ENCODE measurements at regions not wholly inside any gene's neighbourhood (a gene's known extent, or its start where the extent isn't known, plus 50 kb on each side); places are given as distances from the start of the nearest gene placed in this dataset.
"Not testable (repeated sequence)": the region's sequence is repeated elsewhere in the genome, so short reads cannot be mapped to it uniquely, and the experiment has no call there.

GRCh38 chr19:28316464-28316863, 896.5 kb downstream of the UQCRFS1 start:
- 31 to 47% (median 36%) methylated on average over 6 to 7 of the region's 7 CpGs for WGBS, 3 donors
- Histone ChIP-seq H3K9me3 (no peaks in the 10 kb centered on the region), H3K27ac (no peak overlapping the region), H3K27me3 (ENCODE audit: insufficient read depth in 3 of 3, low read length in 2 of 3) (peaks cover 0 to 11% (median 3%) of the 10 kb centered on the region in 3 donors), H3K4me1 (no peaks in the 10 kb centered on the region), H3K36me3 (ENCODE audit: insufficient read depth in 1 of 2, low read depth in 1 of 2) (no peaks in the 10 kb centered on the region), H3K4me3 (no peak overlapping the region)
- ATAC-seq (no peak), DNase-seq (no peak)
- intact Hi-C loops (cut with DNase I): no loop called here
- TF ChIP-seq CTCF (IDR thresholded peaks at IDR 0.05): no peak

GRCh38 chr19:28314756-28315155, 898.2 kb downstream of the UQCRFS1 start:
- intact Hi-C loops (cut with DNase I): no loop called here
- no peak for DNase-seq
- H3K27me3 ChIP-seq (ENCODE audit: insufficient read depth in 3 of 3, low read length in 2 of 3): peaks cover 0 to 11% (median 3%) of the 10 kb centered on the region in 3 donors

GRCh38 chr19:28314287-28314686, 898.7 kb downstream of the UQCRFS1 start:
- Histone ChIP-seq H3K27me3 (ENCODE audit: insufficient read depth in 3 of 3, low read length in 2 of 3) (peaks cover 0 to 11% (median 3%) of the 10 kb centered on the region in 3 donors), H3K4me1 (no peaks in the 10 kb centered on the region), H3K9me3 (no peaks in the 10 kb centered on the region), H3K27ac (no peak overlapping the region), H3K4me3 (no peak overlapping the region), H3K36me3 (ENCODE audit: insufficient read depth in 1 of 2, low read depth in 1 of 2) (no peaks in the 10 kb centered on the region)
- ATAC-seq: no peak
- no peak for DNase-seq
- 53 to 65% (median 56%) methylated on average over 4 of the region's 4 CpGs for WGBS, 3 donors
- no peak for TF ChIP-seq CTCF (IDR thresholded peaks at IDR 0.05)
- intact Hi-C loops (cut with DNase I): no loop called here

More at GRCh38 chr19:28314756-28315155, 898.2 kb downstream of the UQCRFS1 start:
- no peaks in the 10 kb centered on the region for H3K9me3 ChIP-seq
- no peak for ATAC-seq
- H3K4me1 ChIP-seq: no peaks in the 10 kb centered on the region
- H3K4me3 ChIP-seq: no peak overlapping the region
- H3K27ac ChIP-seq: no peak overlapping the region
- no peak for TF ChIP-seq CTCF (IDR thresholded peaks at IDR 0.05)
- no peaks in the 10 kb centered on the region for H3K36me3 ChIP-seq (ENCODE audit: insufficient read depth in 1 of 2, low read depth in 1 of 2)
- WGBS, 3 donors: 59 to 87% (median 72%) methylated on average over 3 of the region's 3 CpGs

- peaks cover 0 to 10% (median 3%) of the 10 kb centered on the region in 3 donors for H3K27me3 ChIP-seq (ENCODE audit: insufficient read depth in 3 of 3, low read length in 2 of 3)
- DNase-seq: peak in 1 of 2 donors; percentile 21
- no peak overlapping the region for H3K4me3 ChIP-seq
- no peaks in the 10 kb centered on the region for H3K9me3 ChIP-seq
- H3K4me1 ChIP-seq: no peaks in the 10 kb centered on the region
- H3K27ac ChIP-seq: no peak overlapping the region
- peak in 1 of 4 donors; percentile 76 for ATAC-seq
- TF ChIP-seq CTCF (IDR thresholded peaks at IDR 0.05): no peak
- intact Hi-C loops (cut with DNase I): loop anchor here in 1 of 2 donors (2.0 kb wide), 1 partner anchor 67 kb away; no protein-coding TSS in a partner anchor
- 13 to 28% (median 17%) methylated on average over 10 of the region's 10 CpGs for WGBS, 3 donors
- no peaks in the 10 kb centered on the region for H3K36me3 ChIP-seq (ENCODE audit: insufficient read depth in 1 of 2, low read depth in 1 of 2)
Observed at GRCh38 chr19:28313633-28314032, 899.3 kb downstream of the UQCRFS1 start.

GRCh38 chr19:28312269-28312668, 900.7 kb downstream of the UQCRFS1 start:
- Histone ChIP-seq H3K4me1 (no peaks in the 10 kb centered on the region), H3K27ac (no peak overlapping the region), H3K9me3 (no peaks in the 10 kb centered on the region), H3K27me3 (ENCODE audit: insufficient read depth in 3 of 3, low read length in 2 of 3) (peaks cover 0 to 6% (median 6%) of the 10 kb centered on the region in 3 donors), H3K4me3 (no peak overlapping the region), H3K36me3 (ENCODE audit: insufficient read depth in 1 of 2, low read depth in 1 of 2) (no peaks in the 10 kb centered on the region)
- 30 to 89% (median 69%) methylated on average over 8 of the region's 8 CpGs for WGBS, 3 donors
- DNase-seq (no peak), ATAC-seq (no peak)
- intact Hi-C loops (cut with DNase I): loop anchor here in 1 of 2 donors (2.0 kb wide), 1 partner anchor 65 kb away; no protein-coding TSS in a partner anchor
- TF ChIP-seq CTCF (IDR thresholded peaks at IDR 0.05): no peak

GRCh38 chr19:28310829-28311228, 902.1 kb downstream of the UQCRFS1 start:
- intact Hi-C loops (cut with DNase I): not testable (repeated sequence)

More at GRCh38 chr19:28310829-28311228, 902.1 kb downstream of the UQCRFS1 start:
- H3K4me3 ChIP-seq; DNase-seq; H3K36me3 ChIP-seq (ENCODE audit: insufficient read depth in 1 of 2, low read depth in 1 of 2); ATAC-seq; H3K27me3 ChIP-seq (ENCODE audit: insufficient read depth in 3 of 3, low read length in 2 of 3); H3K4me1 ChIP-seq; H3K27ac ChIP-seq; H3K9me3 ChIP-seq: not testable (repeated sequence)
- WGBS, 3 donors: 88 to 100% (median 96%) methylated on average over 1 of the region's 2 CpGs

All from psoas muscle (tissue), 7 donors.